ENCODE measurements at regions not wholly inside any gene's neighbourhood (a gene's known extent, or its start where the extent isn't known, plus 50 kb on each side); places are given as distances from the start of the nearest gene placed in this dataset.

DNA sequence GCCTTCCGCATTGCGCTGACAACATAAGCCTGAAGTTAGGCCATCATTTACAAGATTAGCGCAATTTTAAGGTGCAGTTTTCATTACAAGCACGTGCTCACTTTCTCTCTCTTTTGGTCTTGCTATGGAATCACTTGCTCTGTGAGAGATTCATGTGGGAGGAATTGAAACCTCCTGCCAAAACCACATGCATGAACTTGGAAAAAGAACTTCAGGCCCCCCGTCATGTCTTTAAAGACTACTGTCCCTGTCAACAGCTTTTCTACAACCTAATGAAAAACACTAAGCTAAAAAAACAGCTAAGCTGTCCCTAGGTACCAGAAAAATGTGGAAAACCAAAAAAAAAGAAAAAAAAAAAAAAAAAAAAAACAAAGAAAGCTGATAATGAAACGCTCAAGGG is 1707.6 kb upstream of the RAG2 start:
- no peak overlapping the region for H3K18ac ChIP-seq (ENCODE audit: insufficient read length, low read depth, low read length)
- no peak overlapping the region for H2BK15ac ChIP-seq (ENCODE audit: low read depth, low read length)
- H2BK120ac ChIP-seq (ENCODE audit: low read depth, low read length, poor library complexity, severe bottlenecking): no peak overlapping the region
- no peak overlapping the region for H2AFZ ChIP-seq (ENCODE audit: low read length)
- no peak overlapping the region for H3K23ac ChIP-seq (ENCODE audit: insufficient read length, low read depth, low read length)
- Mint-ChIP-seq H3K4me1 (no peaks in the 10 kb centered on the region), H3K36me3 (ENCODE audit: insufficient read depth in 1 of 3, low read depth in 3 of 3) (no peaks in the 10 kb centered on the region), H3K9me3 (no peaks in the 10 kb centered on the region), H3K27me3 (ENCODE audit: low read depth) (no peaks in the 10 kb centered on the region), H3K4me3 (no peak overlapping the region), H3K27ac (no peak overlapping the region)
- H4K20me1 ChIP-seq (ENCODE audit: control insufficient read depth, insufficient read depth, insufficient read length): no peaks in the 10 kb centered on the region
- no peak overlapping the region for H3K9ac ChIP-seq (ENCODE audit: extremely low read depth, insufficient read length, low read length)
- H3K4me1 ChIP-seq (ENCODE audit: insufficient read depth, low read length): no peaks in the 10 kb centered on the region
- H2BK20ac ChIP-seq (ENCODE audit: low read depth, low read length, poor library complexity, severe bottlenecking): no peak overlapping the region
- TF ChIP-seq CTCF (conservative IDR thresholded peaks at IDR 0.05): no peak
- no peaks in the 10 kb centered on the region for H3K9me3 ChIP-seq (ENCODE audit: control insufficient read depth, low read depth, low read length)
- H3K27ac ChIP-seq (ENCODE audit: insufficient read length, low read depth, low read length): no peak overlapping the region
- DNase-seq: no peak
- no peak overlapping the region for H2BK12ac ChIP-seq (ENCODE audit: insufficient read length, low read depth, low read length)
- no peak overlapping the region for H2AK5ac ChIP-seq (ENCODE audit: insufficient read length, low read length)
- no peak overlapping the region for H2BK5ac ChIP-seq (ENCODE audit: insufficient read length, low read length)
- whole genome bisulfite sequencing (ENCODE audit: extremely low coverage, insufficient read length, low lambda C conversion rate): no CpG with 5 or more reads among the region's 6 CpGs
- no peak overlapping the region for H4K5ac ChIP-seq (ENCODE audit: insufficient read length, low read depth, low read length)
- H3K27me3 ChIP-seq (ENCODE audit: insufficient read depth, low read length): no peaks in the 10 kb centered on the region
- no peaks in the 10 kb centered on the region for H3K79me2 ChIP-seq (ENCODE audit: insufficient read depth, low read length)
- H3K23me2 ChIP-seq (ENCODE audit: insufficient read length, low read depth, low read length, poor library complexity, severe bottlenecking): no peaks in the 10 kb centered on the region
- no peak overlapping the region for H4K8ac ChIP-seq (replicated peaks; ENCODE audit: insufficient read length, low read depth, low read length)
- no peak overlapping the region for H4K91ac ChIP-seq (ENCODE audit: insufficient read length, low read depth, low read length)
- no peak overlapping the region for H3K56ac ChIP-seq (ENCODE audit: insufficient read length, low read depth, low read length)
- no peak overlapping the region for H3K14ac ChIP-seq (ENCODE audit: insufficient read depth, low read length)
- H3T11ph ChIP-seq (ENCODE audit: low read length): no peak overlapping the region
- no peaks in the 10 kb centered on the region for H3K79me1 ChIP-seq (ENCODE audit: insufficient read depth, low read depth, low read length, poor library complexity, severe bottlenecking)
- H3K4ac ChIP-seq (ENCODE audit: low read depth, low read length): no peak overlapping the region
- no peak overlapping the region for H3K4me2 ChIP-seq (ENCODE audit: insufficient read depth, insufficient read length, low read length)
